ENCODE measurements at regions not wholly inside any gene's neighbourhood (a gene's known extent, or its start where the extent isn't known, plus 50 kb on each side); places are given as distances from the start of the nearest gene placed in this dataset.

GRCh38 chr3:70712449-70713082, 400.1 kb upstream of the MDFIC2 start:
- TF ChIP-seq CTCF (conservative IDR thresholded peaks at IDR 0.05; ENCODE audit: low read depth, low read length) (no peak), EZH2 (IDR thresholded peaks at IDR 0.05; ENCODE audit: low read length, unreplicated experiment) (no peak), EZH2phosphoT487 (IDR thresholded peaks at IDR 0.05; ENCODE audit: borderline replicate concordance, low read length) (no peak)

All from PC-3 (cell line).